GM12878 (cell line): ENCODE measurements at regions not wholly inside any gene's neighbourhood (a gene's known extent, or its start where the extent isn't known, plus 50 kb on each side); places are given as distances from the start of the nearest gene placed in this dataset.
"Not testable (repeated sequence)": the region's sequence is repeated elsewhere in the genome, so short reads cannot be mapped to it uniquely, and the experiment has no call there.

Experiments used
- RUNX3 ChIP-seq: IDR thresholded peaks from 2 replicates; pipeline ENCODE4 v1.6.1; 2012; ENCODE audit warnings: low read length, inconsistent platforms
- SIN3A ChIP-seq: IDR thresholded peaks from 2 replicates; pipeline ENCODE4 v1.6.1; 2012; ENCODE audit warnings: low read depth, low read length, improper control_type of control experiment
- TF ChIP-seq, protein P1 (sequence below): IDR thresholded peaks from 2 replicates; pipeline ENCODE4 v1.6.1; 2012; ENCODE audit warnings: low read depth, low read length, improper control_type of control experiment
- TF ChIP-seq, protein P2 (sequence below): fragments of 450-650 bp; formaldehyde crosslinking; IDR thresholded peaks from 2 replicates; pipeline ENCODE4 v1.4.0; 2022; ENCODE audit warnings: mild to moderate bottlenecking, moderate library complexity
- TF ChIP-seq, protein P3 (sequence below), 3 experiments: IDR thresholded peaks in 2 of 3; conservative IDR thresholded peaks in 1 of 3; 2 replicates each; pipeline ENCODE4 v1.5.1; 2011; ENCODE audit warnings: low read depth in 3 of 3, low read length in 3 of 3, mild to moderate bottlenecking in 3 of 3, control low read depth in 2 of 3, moderate library complexity in 2 of 3, inconsistent platforms in 1 of 3, mixed read lengths in 1 of 3; ENCODE audit not compliant: control insufficient read depth in 2 of 3, insufficient read depth in 1 of 3; ENCODE audit errors: extremely low read depth in 1 of 3

DNA sequence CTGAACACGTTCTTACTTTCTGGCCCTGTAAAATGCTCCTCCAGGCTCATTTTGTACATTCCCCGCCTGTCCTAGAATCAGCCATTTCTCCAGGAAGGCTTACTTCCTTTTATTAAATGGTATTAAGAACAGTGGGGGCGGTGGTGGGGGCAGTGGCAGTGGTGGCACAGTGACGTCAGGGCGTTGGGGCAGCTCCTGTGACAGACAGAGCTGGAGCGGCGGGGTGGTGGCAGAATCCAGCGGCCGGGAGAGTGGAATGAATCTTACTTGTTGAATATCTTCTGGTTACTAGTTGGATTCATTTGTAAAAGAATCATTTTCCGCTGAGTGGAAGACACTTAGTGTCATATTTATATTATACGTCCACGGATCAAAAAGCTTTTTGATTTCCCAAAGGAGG is 262.6 kb downstream of the BCL2L11 start:
- TF ChIP-seq, protein P1, sequence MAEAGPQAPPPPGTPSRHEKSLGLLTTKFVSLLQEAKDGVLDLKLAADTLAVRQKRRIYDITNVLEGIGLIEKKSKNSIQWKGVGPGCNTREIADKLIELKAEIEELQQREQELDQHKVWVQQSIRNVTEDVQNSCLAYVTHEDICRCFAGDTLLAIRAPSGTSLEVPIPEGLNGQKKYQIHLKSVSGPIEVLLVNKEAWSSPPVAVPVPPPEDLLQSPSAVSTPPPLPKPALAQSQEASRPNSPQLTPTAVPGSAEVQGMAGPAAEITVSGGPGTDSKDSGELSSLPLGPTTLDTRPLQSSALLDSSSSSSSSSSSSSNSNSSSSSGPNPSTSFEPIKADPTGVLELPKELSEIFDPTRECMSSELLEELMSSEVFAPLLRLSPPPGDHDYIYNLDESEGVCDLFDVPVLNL, result not testable (repeated sequence)
- TF ChIP-seq, protein P2, sequence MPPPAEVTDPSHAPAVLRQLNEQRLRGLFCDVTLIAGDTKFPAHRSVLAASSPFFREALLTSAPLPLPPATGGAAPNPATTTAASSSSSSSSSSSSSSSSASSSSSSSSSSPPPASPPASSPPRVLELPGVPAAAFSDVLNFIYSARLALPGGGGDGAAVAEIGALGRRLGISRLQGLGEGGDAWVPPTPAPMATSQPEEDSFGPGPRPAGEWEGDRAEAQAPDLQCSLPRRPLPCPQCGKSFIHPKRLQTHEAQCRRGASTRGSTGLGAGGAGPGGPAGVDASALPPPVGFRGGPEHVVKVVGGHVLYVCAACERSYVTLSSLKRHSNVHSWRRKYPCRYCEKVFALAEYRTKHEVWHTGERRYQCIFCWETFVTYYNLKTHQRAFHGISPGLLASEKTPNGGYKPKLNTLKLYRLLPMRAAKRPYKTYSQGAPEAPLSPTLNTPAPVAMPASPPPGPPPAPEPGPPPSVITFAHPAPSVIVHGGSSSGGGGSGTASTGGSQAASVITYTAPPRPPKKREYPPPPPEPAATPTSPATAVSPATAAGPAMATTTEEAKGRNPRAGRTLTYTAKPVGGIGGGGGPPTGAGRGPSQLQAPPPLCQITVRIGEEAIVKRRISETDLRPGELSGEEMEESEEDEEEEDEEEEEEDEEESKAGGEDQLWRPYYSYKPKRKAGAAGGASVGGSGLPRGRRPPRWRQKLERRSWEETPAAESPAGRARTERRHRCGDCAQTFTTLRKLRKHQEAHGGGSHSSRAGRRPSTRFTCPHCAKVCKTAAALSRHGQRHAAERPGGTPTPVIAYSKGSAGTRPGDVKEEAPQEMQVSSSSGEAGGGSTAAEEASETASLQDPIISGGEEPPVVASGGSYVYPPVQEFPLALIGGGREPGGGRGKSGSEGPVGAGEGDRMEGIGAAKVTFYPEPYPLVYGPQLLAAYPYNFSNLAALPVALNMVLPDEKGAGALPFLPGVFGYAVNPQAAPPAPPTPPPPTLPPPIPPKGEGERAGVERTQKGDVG, result not testable (repeated sequence)
- TF ChIP-seq, protein P3, sequence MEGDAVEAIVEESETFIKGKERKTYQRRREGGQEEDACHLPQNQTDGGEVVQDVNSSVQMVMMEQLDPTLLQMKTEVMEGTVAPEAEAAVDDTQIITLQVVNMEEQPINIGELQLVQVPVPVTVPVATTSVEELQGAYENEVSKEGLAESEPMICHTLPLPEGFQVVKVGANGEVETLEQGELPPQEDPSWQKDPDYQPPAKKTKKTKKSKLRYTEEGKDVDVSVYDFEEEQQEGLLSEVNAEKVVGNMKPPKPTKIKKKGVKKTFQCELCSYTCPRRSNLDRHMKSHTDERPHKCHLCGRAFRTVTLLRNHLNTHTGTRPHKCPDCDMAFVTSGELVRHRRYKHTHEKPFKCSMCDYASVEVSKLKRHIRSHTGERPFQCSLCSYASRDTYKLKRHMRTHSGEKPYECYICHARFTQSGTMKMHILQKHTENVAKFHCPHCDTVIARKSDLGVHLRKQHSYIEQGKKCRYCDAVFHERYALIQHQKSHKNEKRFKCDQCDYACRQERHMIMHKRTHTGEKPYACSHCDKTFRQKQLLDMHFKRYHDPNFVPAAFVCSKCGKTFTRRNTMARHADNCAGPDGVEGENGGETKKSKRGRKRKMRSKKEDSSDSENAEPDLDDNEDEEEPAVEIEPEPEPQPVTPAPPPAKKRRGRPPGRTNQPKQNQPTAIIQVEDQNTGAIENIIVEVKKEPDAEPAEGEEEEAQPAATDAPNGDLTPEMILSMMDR (IDR thresholded peaks at IDR 0.05 in 2 of 3, conservative IDR thresholded peaks at IDR 0.05 in 1 of 3; ENCODE audit: control insufficient read depth in 2 of 3, extremely low read depth in 1 of 3, insufficient read depth in 1 of 3, low read depth in 3 of 3, low read length in 3 of 3), result not testable (repeated sequence)
- not testable (repeated sequence) for TF ChIP-seq SIN3A, RUNX3
